ENCODE measurements at regions not wholly inside any gene's neighbourhood (a gene's known extent, or its start where the extent isn't known, plus 50 kb on each side); places are given as distances from the start of the nearest gene placed in this dataset.

- TF ChIP-seq CTCF (IDR thresholded peaks at IDR 0.05) (peak in 1 of 3 experiments; percentile 1), POLR2A (IDR thresholded peaks at IDR 0.05) (no peak)
These were observed 124.2 kb downstream of the METRNL start for GRCh38 chr17:83203472-83204221.
